Natural killer cell (primary cell): ENCODE measurements at regions not wholly inside any gene's neighbourhood (a gene's known extent, or its start where the extent isn't known, plus 50 kb on each side); places are given as distances from the start of the nearest gene placed in this dataset.

Source experiments
- ATAC-seq, 3 donors: fragments of 150-1000 bp in 2 of 3; fragments of 200-7000 bp in 1 of 3; cut with Tn5 transposase; 1 replicate in 1 of 3; 2 replicates in 2 of 3; pipeline ENCODE4 v1.10.0; 2021; ENCODE audit warnings: mild to moderate bottlenecking in 2 of 3, moderate library complexity in 2 of 3
- DNase-seq, 2 donors: peaks; one replicate each; pipeline versions ENCODE4 v3.0.0 to v3.0.0-alpha.2; 2013 to 2021; ENCODE audit warnings: mixed read lengths in 1 of 2
- H3K27ac ChIP-seq: one replicate; pipeline ENCODE4 v1.5.1; 2013; ENCODE audit warnings: mild to moderate bottlenecking, low read length
- H3K27me3 ChIP-seq: one replicate; pipeline ENCODE4 v1.6.1; 2013; ENCODE audit warnings: low read length; ENCODE audit not compliant: control insufficient read depth, insufficient read depth
- H3K36me3 ChIP-seq: one replicate; pipeline ENCODE4 v1.6.1; 2013; ENCODE audit warnings: low read length; ENCODE audit not compliant: control insufficient read depth, insufficient read depth
- H3K4me1 ChIP-seq: one replicate; pipeline ENCODE4 v1.6.1; 2013; ENCODE audit warnings: low read length; ENCODE audit not compliant: control insufficient read depth, insufficient read depth
- H3K4me3 ChIP-seq: one replicate; pipeline ENCODE4 v1.5.1; 2013; ENCODE audit warnings: low read length
- H3K9me3 ChIP-seq: one replicate; pipeline ENCODE4 v1.6.1; 2013; ENCODE audit warnings: low read length; ENCODE audit not compliant: control insufficient read depth, insufficient read depth
- H3K27ac Mint-ChIP-seq, 2 donors: one replicate each; pipeline ENCODE4 v1.8.0; 2022; ENCODE audit warnings: mild to moderate bottlenecking in 2 of 2, mixed read lengths in 2 of 2, moderate library complexity in 1 of 2
- H3K27me3 Mint-ChIP-seq, 2 donors: one replicate each; pipeline ENCODE4 v1.8.0; 2022; ENCODE audit warnings: low read depth in 2 of 2, mixed read lengths in 2 of 2
- H3K36me3 Mint-ChIP-seq: one replicate; pipeline ENCODE4 v1.8.0; 2022; ENCODE audit warnings: mixed read lengths
- H3K4me1 Mint-ChIP-seq, 2 donors: one replicate each; pipeline ENCODE4 v1.8.0; 2022; ENCODE audit warnings: mixed read lengths in 2 of 2
- H3K4me3 Mint-ChIP-seq: one replicate; pipeline ENCODE4 v1.8.0; 2022; ENCODE audit warnings: mild to moderate bottlenecking, moderate library complexity, mixed read lengths
- H3K9me3 Mint-ChIP-seq, 2 donors: one replicate each; pipeline ENCODE4 v1.8.0; 2022; ENCODE audit warnings: mixed read lengths in 2 of 2
- WGBS: methylation state at CpG from one replicate; pipeline ENCODE4 v1.1.7; 2013; ENCODE audit warnings: missing lambda C conversion rate; ENCODE audit not compliant: insufficient coverage; 5-methylcytosine and 5-hydroxymethylcytosine counted together
- intact Hi-C: fragments of 100-400 bp; cut with micrococcal nuclease; formaldehyde crosslinking; loops from one replicate; pipeline ENCODE4 v1.14.2; 2022
- TF ChIP-seq, protein P1 (sequence below): fragments of 200-600 bp; IDR thresholded peaks from one replicate; pipeline ENCODE4 v1.8.0; 2022; ENCODE audit warnings: antibody characterized with exemption

- Mint-ChIP-seq H3K4me1 (no peaks in the 10 kb centered on the region), H3K27ac (no peak overlapping the region), H3K9me3 (peaks cover 5% of the 10 kb centered on the region in 2 donors), H3K36me3 (no peaks in the 10 kb centered on the region), H3K27me3 (no peaks in the 10 kb centered on the region), H3K4me3 (no peak overlapping the region)
- H3K27me3 ChIP-seq = no peaks in the 10 kb centered on the region
- no peaks in the 10 kb centered on the region for H3K36me3 ChIP-seq
- ATAC-seq (no peak), DNase-seq (no peak)
- intact Hi-C loops = no loop called here
- H3K27ac ChIP-seq = no peak overlapping the region
- no peaks in the 10 kb centered on the region for H3K9me3 ChIP-seq
- no peak overlapping the region for H3K4me3 ChIP-seq
- WGBS = 91% methylated on average over 2 of the region's 2 CpGs
- no peaks in the 10 kb centered on the region for H3K4me1 ChIP-seq
- TF ChIP-seq, protein P1, sequence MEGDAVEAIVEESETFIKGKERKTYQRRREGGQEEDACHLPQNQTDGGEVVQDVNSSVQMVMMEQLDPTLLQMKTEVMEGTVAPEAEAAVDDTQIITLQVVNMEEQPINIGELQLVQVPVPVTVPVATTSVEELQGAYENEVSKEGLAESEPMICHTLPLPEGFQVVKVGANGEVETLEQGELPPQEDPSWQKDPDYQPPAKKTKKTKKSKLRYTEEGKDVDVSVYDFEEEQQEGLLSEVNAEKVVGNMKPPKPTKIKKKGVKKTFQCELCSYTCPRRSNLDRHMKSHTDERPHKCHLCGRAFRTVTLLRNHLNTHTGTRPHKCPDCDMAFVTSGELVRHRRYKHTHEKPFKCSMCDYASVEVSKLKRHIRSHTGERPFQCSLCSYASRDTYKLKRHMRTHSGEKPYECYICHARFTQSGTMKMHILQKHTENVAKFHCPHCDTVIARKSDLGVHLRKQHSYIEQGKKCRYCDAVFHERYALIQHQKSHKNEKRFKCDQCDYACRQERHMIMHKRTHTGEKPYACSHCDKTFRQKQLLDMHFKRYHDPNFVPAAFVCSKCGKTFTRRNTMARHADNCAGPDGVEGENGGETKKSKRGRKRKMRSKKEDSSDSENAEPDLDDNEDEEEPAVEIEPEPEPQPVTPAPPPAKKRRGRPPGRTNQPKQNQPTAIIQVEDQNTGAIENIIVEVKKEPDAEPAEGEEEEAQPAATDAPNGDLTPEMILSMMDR = no peak
These were observed 267.6 kb downstream of the FAM170A start for GRCh38 chr5:119896826-119897536.

DNA sequence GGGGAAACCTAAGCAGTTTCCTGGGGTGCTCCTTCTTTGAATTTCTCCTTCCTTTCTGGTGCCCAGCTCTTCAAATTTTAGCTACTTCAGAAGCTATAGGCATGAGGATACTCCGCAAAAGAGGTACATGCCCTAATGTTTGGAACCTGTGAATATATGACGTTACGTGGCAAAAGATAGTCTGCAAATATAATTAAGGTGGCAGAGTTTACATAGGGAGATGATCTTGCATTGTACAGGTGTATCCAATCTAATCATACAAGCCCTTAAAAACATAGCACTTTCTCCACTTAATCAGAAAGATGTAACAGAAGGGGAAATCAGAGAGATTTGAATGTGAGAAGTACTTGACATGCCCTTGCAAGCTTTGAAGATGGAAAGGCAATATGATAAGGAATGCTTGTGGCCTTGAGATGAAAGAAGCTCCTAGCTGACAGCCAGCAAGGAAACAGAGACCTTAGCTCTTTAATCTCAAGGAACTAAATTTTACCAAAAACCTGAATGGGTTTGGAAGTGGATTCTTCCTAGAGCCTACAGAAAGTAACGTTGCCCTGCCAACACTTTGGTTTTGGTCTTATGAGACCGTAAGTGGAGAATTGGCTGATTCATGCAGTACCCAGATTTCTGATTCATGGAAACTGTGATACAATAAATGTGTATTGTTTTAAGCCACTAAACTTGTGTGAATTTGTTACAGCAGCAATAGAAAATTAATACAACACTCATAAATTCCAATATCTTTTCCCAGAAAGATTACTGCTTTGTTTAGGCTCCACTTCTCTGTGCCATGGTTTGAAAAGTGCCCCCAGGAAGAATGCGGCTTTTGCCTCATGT lies 268.4 kb downstream of the FAM170A start:
- no peak overlapping the region for H3K27ac Mint-ChIP-seq
- Histone ChIP-seq H3K4me3 (no peak overlapping the region), H3K27me3 (no peaks in the 10 kb centered on the region), H3K36me3 (no peaks in the 10 kb centered on the region), H3K27ac (no peak overlapping the region), H3K9me3 (no peaks in the 10 kb centered on the region), H3K4me1 (no peaks in the 10 kb centered on the region)
- intact Hi-C loops = no loop called here
- no peak for ATAC-seq
- H3K4me1 Mint-ChIP-seq = no peaks in the 10 kb centered on the region
- no peaks in the 10 kb centered on the region for H3K27me3 Mint-ChIP-seq
- WGBS = 83% methylated on average over 6 of the region's 6 CpGs
- no peak for DNase-seq
- no peaks in the 10 kb centered on the region for H3K36me3 Mint-ChIP-seq
- TF ChIP-seq, protein P1 = no peak
- peaks cover 7 to 8% of the 10 kb centered on the region in 2 donors for H3K9me3 Mint-ChIP-seq
- H3K4me3 Mint-ChIP-seq = no peak overlapping the region

DNA sequence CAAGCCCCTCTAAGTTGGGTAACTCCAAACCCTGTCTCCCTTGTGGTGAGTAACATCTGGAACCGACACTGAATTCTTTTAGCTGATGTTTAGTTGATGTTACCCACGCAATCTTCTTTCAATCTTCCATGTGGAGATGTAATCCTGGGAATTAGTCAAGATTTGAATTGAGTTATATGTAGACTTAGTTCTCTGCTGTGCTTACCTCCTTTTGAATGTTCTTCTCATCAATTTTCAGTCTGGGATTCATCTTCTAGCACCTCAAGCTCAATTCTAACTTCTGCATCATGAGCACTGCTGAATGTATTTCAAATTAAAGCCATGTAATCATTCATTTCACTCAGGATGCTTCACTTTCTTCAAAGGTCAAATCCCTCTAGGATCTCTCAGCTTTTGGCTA lies 270.6 kb downstream of the FAM170A start:
- peaks cover 5 to 6% of the 10 kb centered on the region in 2 donors for H3K9me3 Mint-ChIP-seq
- TF ChIP-seq, protein P1 = no peak

More for the DNA sequence above, 270.6 kb downstream of the FAM170A start:
- H3K4me3 ChIP-seq = no peak overlapping the region
- ATAC-seq = no peak
- Mint-ChIP-seq H3K36me3 (no peaks in the 10 kb centered on the region), H3K4me3 (no peak overlapping the region), H3K4me1 (no peaks in the 10 kb centered on the region), H3K27ac (no peak overlapping the region), H3K27me3 (no peaks in the 10 kb centered on the region)
- no peak overlapping the region for H3K27ac ChIP-seq
- H3K36me3 ChIP-seq = no peaks in the 10 kb centered on the region
- H3K4me1 ChIP-seq = no peaks in the 10 kb centered on the region
- 77% methylated on average over 2 of the region's 2 CpGs for WGBS
- H3K9me3 ChIP-seq = no peaks in the 10 kb centered on the region
- no peak for DNase-seq
- intact Hi-C loops = no loop called here
- H3K27me3 ChIP-seq = no peaks in the 10 kb centered on the region
